Activated B cell treated with CpG ODN at 0.5 μM for 24 hours (primary cell): ENCODE measurements at regions not wholly inside any gene's neighbourhood (a gene's known extent, or its start where the extent isn't known, plus 50 kb on each side); places are given as distances from the start of the nearest gene placed in this dataset.

Experiments used
- ATAC-seq: fragments of 200-7000 bp; cut with Tn5 transposase; one replicate; pipeline ENCODE4 v1.10.0; 2021; ENCODE audit warnings: low read depth, mild to moderate bottlenecking, moderate library complexity
- CTCF ChIA-PET: fragments of 350-600 bp; sonication (Branson Sonifier 250); formaldehyde crosslinking; loops from one replicate; lab custom pipeline; 2021; ENCODE audit warnings: antibody characterized with exemption; lab: Charles Lee
- POLR2A ChIA-PET: fragments of 350-600 bp; sonication (Branson Sonifier 250); formaldehyde crosslinking; loops from one replicate; lab custom pipeline; 2021; ENCODE audit warnings: antibody characterized with exemption; lab: Charles Lee
- DNase-seq: peaks from one replicate; pipeline ENCODE4 v3.0.0; 2022
- H3K27ac Mint-ChIP-seq: one replicate; pipeline ENCODE4 v1.8.0; 2020; ENCODE audit warnings: mixed read lengths
- H3K27me3 Mint-ChIP-seq: one replicate; pipeline ENCODE4 v1.8.0; 2021; ENCODE audit warnings: mixed read lengths
- H3K36me3 Mint-ChIP-seq: one replicate; pipeline ENCODE4 v1.8.0; 2021; ENCODE audit warnings: low read depth, mixed read lengths
- H3K4me1 Mint-ChIP-seq: one replicate; pipeline ENCODE4 v1.8.0; 2021; ENCODE audit warnings: mixed read lengths
- H3K4me3 Mint-ChIP-seq: one replicate; pipeline ENCODE4 v1.8.0; 2020; ENCODE audit warnings: mild to moderate bottlenecking, mixed read lengths
- H3K9me3 Mint-ChIP-seq: one replicate; pipeline ENCODE4 v1.8.0; 2020; ENCODE audit warnings: mixed read lengths
- intact Hi-C: fragments of 100-400 bp; cut with micrococcal nuclease; formaldehyde crosslinking; loops from one replicate; pipeline ENCODE4 v1.15.1; 2024
- TF ChIP-seq, protein P1 (sequence below): fragments of 200-600 bp; IDR thresholded peaks from one replicate; pipeline ENCODE4 v1.8.0; 2022; ENCODE audit warnings: antibody characterized with exemption, mild to moderate bottlenecking

DNA sequence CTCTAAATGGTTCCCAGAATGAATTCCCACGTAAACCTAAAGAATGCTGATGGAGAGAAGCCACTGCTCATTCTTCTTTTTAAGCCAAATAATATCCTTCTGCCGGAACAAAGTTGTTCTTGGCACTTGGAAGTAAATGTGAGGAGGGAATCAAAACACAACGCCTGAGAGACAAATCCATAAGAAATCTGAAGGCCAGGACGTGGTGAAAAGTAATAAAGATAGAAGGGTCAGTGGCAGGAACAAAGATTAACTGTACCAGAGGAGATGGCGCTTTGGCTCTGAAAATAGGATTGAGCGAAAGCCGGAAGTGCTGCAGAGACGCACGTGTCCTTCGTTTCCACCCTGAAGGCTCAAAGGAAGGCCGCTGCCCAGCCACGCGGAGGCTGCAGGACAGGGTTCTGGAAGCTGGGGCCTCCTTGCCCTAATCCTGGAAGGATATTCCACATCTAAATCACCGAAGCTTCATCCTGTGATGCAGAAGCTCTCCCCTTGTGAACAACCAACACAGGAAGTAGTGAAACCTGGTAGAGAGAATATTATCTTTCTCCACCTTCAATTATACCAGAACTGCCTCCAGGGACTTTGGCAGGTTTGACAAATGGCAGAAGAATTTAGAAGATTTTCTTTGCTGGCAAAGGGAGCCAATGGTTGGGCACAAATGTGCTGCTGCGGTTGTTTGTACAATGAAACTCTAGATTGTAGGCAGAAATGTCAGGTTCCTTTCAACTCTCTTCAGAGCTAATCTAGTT is 214.6 kb upstream of the SERP2 start:
- H3K4me3 Mint-ChIP-seq, result no peak overlapping the region
- no peak overlapping the region for H3K27ac Mint-ChIP-seq
- ChIA-PET CTCF (no interaction called here), POLR2A (no interaction called here)
- H3K4me1 Mint-ChIP-seq, result no peaks in the 10 kb centered on the region
- intact Hi-C loops, result no loop called here
- H3K27me3 Mint-ChIP-seq, result peaks cover 4% of the 10 kb centered on the region
- ATAC-seq (no peak), DNase-seq (no peak)
- no peaks in the 10 kb centered on the region for H3K36me3 Mint-ChIP-seq
- TF ChIP-seq, protein P1, sequence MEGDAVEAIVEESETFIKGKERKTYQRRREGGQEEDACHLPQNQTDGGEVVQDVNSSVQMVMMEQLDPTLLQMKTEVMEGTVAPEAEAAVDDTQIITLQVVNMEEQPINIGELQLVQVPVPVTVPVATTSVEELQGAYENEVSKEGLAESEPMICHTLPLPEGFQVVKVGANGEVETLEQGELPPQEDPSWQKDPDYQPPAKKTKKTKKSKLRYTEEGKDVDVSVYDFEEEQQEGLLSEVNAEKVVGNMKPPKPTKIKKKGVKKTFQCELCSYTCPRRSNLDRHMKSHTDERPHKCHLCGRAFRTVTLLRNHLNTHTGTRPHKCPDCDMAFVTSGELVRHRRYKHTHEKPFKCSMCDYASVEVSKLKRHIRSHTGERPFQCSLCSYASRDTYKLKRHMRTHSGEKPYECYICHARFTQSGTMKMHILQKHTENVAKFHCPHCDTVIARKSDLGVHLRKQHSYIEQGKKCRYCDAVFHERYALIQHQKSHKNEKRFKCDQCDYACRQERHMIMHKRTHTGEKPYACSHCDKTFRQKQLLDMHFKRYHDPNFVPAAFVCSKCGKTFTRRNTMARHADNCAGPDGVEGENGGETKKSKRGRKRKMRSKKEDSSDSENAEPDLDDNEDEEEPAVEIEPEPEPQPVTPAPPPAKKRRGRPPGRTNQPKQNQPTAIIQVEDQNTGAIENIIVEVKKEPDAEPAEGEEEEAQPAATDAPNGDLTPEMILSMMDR, result no peak
- H3K9me3 Mint-ChIP-seq, result no peaks in the 10 kb centered on the region

DNA sequence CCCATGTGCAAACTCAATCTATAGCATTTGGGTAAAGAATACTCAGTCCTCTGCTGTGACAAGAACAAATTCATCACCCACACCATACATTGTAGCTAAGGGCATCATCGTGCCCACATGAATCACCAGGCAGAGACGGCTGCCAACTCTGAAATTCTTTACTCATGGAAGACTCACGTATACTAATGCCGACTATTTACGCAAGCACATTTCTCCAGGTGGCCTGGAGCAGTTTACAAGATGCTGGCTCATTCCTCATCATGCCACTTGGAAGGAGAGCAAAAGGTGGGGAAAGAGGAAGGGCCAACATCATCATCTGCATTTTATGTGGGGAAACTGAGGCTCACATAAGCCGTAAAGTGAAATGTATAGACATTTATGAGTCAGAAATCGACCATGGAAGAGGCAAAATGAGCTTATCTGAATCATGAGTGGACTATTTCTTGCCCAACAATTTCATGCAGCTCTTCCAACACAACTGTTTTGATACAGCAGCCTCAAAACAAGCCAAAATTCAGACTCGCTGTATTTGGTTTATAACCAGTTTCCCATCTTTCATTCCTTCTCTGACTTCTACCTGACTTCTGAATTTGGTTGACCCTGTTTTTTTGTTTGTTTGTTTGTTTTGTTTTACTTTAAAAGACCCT is 213.9 kb upstream of the SERP2 start:
- ChIA-PET POLR2A (no interaction called here), CTCF (no interaction called here)
- TF ChIP-seq, protein P1, result no peak
- DNase-seq (no peak), ATAC-seq (no peak)
- Mint-ChIP-seq H3K27me3 (peaks cover 4% of the 10 kb centered on the region), H3K36me3 (no peaks in the 10 kb centered on the region), H3K9me3 (no peaks in the 10 kb centered on the region), H3K27ac (no peak overlapping the region), H3K4me3 (no peak overlapping the region), H3K4me1 (no peaks in the 10 kb centered on the region)
- intact Hi-C loops, result no loop called here

DNA sequence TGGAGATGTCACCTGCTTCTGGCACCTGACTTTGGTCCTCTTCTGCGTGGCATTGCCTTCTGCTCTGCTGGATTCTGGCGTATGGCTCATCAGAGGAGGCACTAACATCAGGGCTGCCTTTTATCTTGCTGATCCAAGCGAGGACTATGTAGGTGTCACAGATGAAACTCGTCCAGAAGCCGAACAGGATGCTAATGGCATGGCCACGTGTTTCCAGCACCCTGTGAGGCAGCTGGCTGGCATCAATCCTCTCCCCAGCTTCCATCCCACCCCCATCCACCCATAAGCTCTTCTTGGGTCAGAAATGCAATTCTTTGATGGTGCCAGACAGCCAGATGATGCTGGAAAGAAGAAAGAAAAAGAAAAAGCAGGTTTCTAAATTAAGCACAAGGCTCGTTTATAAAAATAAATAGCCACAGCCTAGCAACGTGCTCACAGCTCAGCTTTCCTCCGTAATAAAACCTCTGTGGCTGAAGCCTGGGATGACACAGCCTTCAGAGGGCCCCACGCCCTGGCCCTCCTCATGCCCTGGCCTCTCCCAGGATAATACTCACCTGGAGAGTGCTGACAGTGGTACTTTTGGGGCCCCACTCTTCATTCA is 212.9 kb upstream of the SERP2 start:
- ChIA-PET POLR2A (no interaction called here), CTCF (no interaction called here)
- H3K36me3 Mint-ChIP-seq, result no peaks in the 10 kb centered on the region
- DNase-seq (no peak), ATAC-seq (no peak)
- TF ChIP-seq, protein P1, result no peak
- H3K4me1 Mint-ChIP-seq, result no peaks in the 10 kb centered on the region
- no peak overlapping the region for H3K4me3 Mint-ChIP-seq
- intact Hi-C loops, result no loop called here
- peaks cover 4% of the 10 kb centered on the region for H3K27me3 Mint-ChIP-seq
- H3K9me3 Mint-ChIP-seq, result no peaks in the 10 kb centered on the region
- no peak overlapping the region for H3K27ac Mint-ChIP-seq

DNA sequence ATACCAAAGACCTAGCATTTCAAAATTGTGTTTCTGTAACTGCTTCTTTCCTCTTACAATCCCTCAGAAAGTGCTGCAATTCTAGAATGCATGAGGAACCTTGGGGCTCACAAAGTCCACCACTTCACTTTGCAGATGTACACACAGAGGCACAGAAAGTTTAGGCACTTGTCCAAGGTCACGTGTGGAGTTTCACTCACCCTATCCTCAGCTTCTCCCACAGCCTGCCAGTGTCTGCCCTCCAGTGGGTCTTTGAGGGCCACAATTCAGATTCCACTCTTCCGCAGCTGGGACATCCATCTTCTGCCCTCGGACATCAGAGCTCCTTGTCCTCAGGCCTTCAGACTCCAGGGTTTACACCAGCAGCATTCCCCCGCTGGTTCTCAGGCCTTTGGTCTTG is 210.5 kb upstream of the SERP2 start:
- Mint-ChIP-seq H3K27ac (no peak overlapping the region), H3K4me1 (no peaks in the 10 kb centered on the region), H3K9me3 (no peaks in the 10 kb centered on the region), H3K36me3 (no peaks in the 10 kb centered on the region), H3K27me3 (no peaks in the 10 kb centered on the region), H3K4me3 (no peak overlapping the region)
- ChIA-PET CTCF (interaction anchor here (1.2 kb wide), 1 partner anchor 255 kb away, joined by 3 read pairs; no protein-coding TSS in a partner anchor), POLR2A (no interaction called here)
- ATAC-seq (no peak), DNase-seq (no peak)
- intact Hi-C loops, result no loop called here
- TF ChIP-seq, protein P1, result no peak

DNA sequence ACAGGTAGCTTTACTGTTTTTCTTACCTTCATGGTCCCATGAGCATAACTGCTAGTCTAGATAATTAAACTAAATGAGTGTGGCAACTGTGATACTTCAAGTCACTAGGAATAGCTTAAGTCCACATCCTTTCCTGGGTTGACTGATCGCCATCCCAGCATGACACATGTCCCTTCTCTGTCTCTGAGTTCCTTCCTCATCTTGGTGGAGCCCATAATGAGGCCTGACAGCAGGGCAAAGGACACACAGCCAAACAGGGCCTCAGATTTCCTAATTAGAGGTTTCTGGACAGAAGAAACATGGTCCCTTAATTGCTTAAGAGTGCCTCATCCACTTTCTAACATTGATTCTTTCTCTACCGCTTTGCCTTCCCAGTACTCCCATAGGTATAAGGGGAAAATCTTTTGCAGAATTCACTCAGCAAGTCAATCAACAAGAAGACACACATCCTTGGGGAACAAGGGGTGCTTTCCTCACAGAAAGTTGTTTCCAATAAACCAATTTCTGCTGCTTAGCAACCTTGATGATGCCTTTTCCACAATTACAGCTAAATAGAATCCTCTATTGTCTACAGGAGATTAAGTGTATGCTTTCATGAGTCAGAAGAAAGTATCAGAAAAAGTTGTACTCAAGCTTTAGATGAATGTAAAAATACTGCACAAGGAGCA is 208.3 kb upstream of the SERP2 start:
- POLR2A ChIA-PET, result no interaction called here
- ATAC-seq, result no peak

More for the DNA sequence above, 208.3 kb upstream of the SERP2 start:
- Mint-ChIP-seq H3K9me3 (no peaks in the 10 kb centered on the region), H3K36me3 (no peaks in the 10 kb centered on the region), H3K4me1 (no peaks in the 10 kb centered on the region), H3K27me3 (no peaks in the 10 kb centered on the region), H3K27ac (no peak overlapping the region), H3K4me3 (no peak overlapping the region)
- no peak for DNase-seq
- TF ChIP-seq, protein P1, result no peak
- intact Hi-C loops, result no loop called here
- CTCF ChIA-PET, result no interaction called here
